Urinary bladder (tissue), 3 donors: ENCODE measurements at regions not wholly inside any gene's neighbourhood (a gene's known extent, or its start where the extent isn't known, plus 50 kb on each side); places are given as distances from the start of the nearest gene placed in this dataset.

Source experiments
- DNase-seq: peaks from one replicate; pipeline ENCODE4 v3.0.0-alpha.2; 2015; ENCODE audit errors: extremely low spot score
- H3K27ac ChIP-seq: one replicate; pipeline ENCODE4 v1.5.1; 2013; ENCODE audit warnings: low read depth, mild to moderate bottlenecking, moderate library complexity
- H3K36me3 ChIP-seq: one replicate; pipeline ENCODE4 v1.6.1; 2013; ENCODE audit warnings: mild to moderate bottlenecking, moderate library complexity; ENCODE audit not compliant: insufficient read depth
- H3K4me1 ChIP-seq: one replicate; pipeline ENCODE4 v1.6.1; 2013; ENCODE audit warnings: mild to moderate bottlenecking, moderate library complexity; ENCODE audit not compliant: insufficient read depth
- H3K4me3 ChIP-seq: one replicate; pipeline ENCODE4 v1.5.1; 2013; ENCODE audit warnings: low read depth, low read length
- WGBS: extraction: QIAGEN DNeasy Blood & Tissue Kit; methylation state at CpG from one replicate; pipeline ENCODE4 v1.1.7; 2013; 5-methylcytosine and 5-hydroxymethylcytosine counted together
- donor health status: healthy with polysubstance abuse.
- donor health status: healthy.

DNA sequence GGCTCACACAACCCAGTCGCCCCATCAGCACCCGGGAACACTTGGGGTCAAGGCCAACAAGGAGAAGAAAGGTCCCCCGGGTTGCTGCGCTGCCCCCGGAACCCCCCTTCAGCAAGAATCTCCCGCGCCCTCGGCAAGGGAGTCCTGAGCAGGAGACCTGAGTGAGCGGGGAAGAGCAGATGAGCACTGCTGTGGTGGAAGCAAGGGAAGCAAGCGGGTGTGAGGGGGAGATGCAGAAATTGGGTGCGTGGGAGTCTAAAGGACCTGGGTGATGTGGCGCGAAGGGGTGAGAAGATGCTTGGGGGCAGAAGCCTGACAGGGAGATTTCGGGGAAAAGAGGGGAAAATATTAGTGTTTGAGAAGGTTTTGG is 105.5 kb upstream of the PRB2 start:
- H3K4me3 ChIP-seq: no peak overlapping the region
- H3K27ac ChIP-seq: no peak overlapping the region
- no peaks in the 10 kb centered on the region for H3K4me1 ChIP-seq
- no peak for DNase-seq
- 13% methylated on average over 14 of the region's 14 CpGs for WGBS
- H3K36me3 ChIP-seq: no peaks in the 10 kb centered on the region

DNA sequence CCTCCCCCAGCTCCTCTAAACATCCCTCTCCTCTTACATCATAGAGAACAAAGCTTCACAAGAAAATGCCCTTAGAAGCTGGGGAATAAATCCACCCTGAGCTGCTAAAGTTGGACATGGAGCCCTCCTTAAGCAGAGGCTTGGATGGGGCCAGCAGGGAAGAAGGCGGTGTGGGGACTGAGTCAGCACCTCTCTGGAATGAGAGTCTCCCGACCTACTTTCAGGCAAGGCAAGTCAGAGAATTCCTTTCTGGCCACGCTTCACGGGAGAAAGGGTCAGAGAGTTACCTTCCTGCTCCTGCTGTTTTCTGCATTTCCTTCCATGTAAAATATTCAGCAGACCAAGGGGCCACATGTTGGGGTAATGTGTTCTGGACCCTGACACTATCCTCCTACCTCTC is 113.3 kb upstream of the PRB2 start:
- H3K36me3 ChIP-seq: no peaks in the 10 kb centered on the region
- H3K27ac ChIP-seq: no peak overlapping the region
- 51% methylated on average over 4 of the region's 4 CpGs for WGBS
- DNase-seq: no peak
- H3K4me3 ChIP-seq: no peak overlapping the region
- no peaks in the 10 kb centered on the region for H3K4me1 ChIP-seq

DNA sequence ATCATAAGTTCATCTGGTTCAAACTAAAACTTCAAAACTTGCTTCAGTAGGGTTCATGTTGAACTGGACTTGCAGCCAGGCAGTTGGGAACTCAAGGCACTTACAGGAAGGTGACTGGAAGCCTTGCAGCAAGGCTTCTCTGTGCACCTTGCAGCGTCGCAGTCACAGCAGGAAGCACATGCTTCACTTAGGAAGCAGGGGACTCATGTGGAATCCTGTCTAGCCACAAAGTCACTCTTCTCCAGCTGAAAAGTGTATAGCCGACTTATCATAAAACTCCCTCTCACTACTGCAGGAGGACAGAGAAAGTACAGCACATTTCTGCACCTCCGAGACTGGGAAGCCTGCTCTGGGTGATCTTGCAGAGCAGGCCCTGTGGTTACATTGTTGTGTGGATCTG is 114.0 kb upstream of the PRB2 start:
- Histone ChIP-seq H3K4me1 (no peaks in the 10 kb centered on the region), H3K36me3 (no peaks in the 10 kb centered on the region), H3K4me3 (no peak overlapping the region), H3K27ac (no peak overlapping the region)
- no peak for DNase-seq
- WGBS: 67% methylated on average over 4 of the region's 4 CpGs

DNA sequence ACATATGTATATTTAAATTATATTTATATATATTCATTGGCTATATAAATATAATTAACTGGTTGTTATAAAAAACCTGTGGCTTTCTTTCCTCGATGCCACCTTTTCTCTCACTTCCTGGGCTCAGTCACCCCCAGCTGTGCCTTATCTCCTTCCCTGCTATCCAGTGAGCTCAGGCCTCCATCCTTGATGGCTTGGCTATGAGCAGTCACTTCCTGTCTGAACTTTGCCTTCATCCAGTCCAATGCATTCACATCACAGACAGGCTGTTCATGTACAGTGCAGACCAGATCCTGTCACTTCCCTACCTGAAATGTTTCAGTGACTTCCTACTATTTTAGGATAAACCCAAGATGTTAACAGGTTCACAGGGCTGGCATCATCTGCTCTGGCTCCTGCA is 115.3 kb upstream of the PRB2 start:
- H3K27ac ChIP-seq: no peak overlapping the region
- 53% methylated on average over 1 of the region's 1 CpG for WGBS

DNA sequence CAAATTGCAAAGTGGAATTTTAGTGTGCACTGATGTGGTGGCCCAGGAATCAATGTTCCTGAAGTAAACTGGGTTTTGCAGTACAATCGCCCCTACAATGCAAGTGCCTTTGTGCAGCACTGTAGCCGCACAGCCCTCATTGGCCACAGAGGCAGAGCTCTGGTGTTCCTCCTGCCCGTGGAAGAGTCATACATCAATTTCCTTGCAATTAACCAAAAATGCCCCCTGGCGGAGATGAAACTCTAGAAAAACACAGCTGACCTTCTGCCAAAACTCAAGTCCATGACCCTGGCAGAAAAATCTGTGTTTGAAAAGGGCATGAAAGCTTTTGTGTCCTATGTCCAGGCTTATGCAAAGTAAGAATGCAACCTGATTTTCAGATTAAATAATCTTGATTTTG is 117.9 kb upstream of the PRB2 start:
- no peak overlapping the region for H3K4me3 ChIP-seq
- 70% methylated on average over 4 of the region's 4 CpGs for WGBS
- H3K4me1 ChIP-seq: no peaks in the 10 kb centered on the region
- no peaks in the 10 kb centered on the region for H3K36me3 ChIP-seq
- no peak for DNase-seq
- no peak overlapping the region for H3K27ac ChIP-seq

More for the DNA sequence above, 115.3 kb upstream of the PRB2 start:
- Histone ChIP-seq H3K36me3 (no peaks in the 10 kb centered on the region), H3K4me1 (no peaks in the 10 kb centered on the region), H3K4me3 (no peak overlapping the region)
- no peak for DNase-seq

DNA sequence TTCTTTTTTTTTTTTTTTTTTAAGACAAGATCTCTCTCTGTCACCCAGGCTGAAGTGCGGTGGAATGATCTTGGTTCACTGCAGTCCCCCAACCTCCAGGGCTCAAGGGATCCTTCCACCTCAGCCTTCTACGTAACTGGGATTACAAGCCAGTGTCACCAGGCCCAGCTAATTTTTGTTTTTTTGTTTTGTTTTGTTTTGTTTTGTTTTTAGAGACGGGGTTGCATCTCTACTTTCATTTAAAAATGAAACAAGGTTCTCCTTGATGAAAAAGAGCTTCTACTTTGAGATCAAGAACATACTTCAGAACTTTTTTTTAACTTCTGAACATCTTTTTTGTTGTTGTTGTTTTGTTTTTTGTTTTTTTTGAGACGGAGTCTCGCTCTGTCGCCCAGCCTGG is 121.7 kb upstream of the PRB2 start:
- DNase-seq: no peak
- H3K4me1 ChIP-seq: no peaks in the 10 kb centered on the region
- no peaks in the 10 kb centered on the region for H3K36me3 ChIP-seq
- no peak overlapping the region for H3K4me3 ChIP-seq
- H3K27ac ChIP-seq: no peak overlapping the region
- WGBS: 79% methylated on average over 6 of the region's 6 CpGs

DNA sequence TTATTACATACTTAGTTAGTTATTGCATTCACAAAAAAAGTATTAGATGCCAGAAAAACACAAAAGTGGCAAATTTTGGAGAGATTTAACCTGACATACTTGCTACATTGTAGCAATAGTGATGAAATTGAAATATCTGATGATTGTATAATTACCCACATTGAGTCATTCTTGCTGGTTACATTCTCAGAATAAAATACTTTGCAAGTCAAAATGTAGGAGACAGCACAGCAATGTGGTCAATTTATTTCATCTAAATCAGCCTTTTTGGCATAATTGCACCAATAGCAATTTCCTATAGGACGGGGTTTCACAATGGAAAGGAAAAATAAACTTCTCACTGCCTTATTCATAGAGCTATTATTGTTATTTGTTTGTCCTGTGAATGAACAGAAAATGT is 125.0 kb upstream of the ETV6 start:
- no peak for DNase-seq
- no peak overlapping the region for H3K4me3 ChIP-seq
- no peaks in the 10 kb centered on the region for H3K36me3 ChIP-seq
- no peak overlapping the region for H3K27ac ChIP-seq
- 57% methylated on average over 1 of the region's 1 CpG for WGBS
- H3K4me1 ChIP-seq: no peaks in the 10 kb centered on the region

DNA sequence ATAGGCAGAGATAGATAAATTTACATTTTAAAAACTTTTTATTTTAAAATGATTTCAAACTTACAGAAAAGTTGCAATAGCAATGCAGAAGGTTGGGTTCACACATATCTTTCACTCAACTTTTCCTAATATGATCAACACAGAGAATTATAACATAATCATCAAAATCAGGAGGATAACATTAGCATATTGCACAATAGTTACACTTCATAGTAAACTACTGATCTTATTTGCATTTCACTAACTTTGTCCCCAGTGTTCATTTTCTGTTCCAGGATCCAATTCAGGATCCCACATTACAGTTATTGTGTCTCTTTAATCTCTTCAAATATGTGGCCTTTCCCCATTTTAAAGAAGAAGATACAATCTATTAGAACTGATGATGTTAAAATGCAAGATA is 115.4 kb upstream of the ETV6 start:
- no peak for DNase-seq
- Histone ChIP-seq H3K4me3 (no peak overlapping the region), H3K4me1 (no peaks in the 10 kb centered on the region), H3K27ac (no peak overlapping the region), H3K36me3 (no peaks in the 10 kb centered on the region)

DNA sequence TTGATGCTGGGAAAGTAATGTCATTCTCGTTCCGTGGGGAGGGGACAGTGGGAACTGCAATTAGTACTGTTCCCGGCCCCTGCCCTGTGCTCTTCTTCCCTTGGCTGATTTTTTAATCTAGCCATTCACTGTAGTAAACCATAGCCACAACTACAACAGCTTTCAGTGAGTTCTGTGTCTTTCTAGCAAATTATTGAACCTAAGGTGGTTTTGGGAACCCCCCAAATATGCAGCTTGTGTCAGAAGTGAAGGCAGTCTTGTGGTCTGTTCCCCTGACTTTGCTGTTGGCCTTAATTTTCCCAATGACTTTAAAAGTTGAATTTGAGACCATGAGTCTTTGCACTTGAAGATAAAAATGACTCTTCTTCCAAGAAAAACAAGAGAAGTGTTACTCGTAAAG is 114.3 kb upstream of the ETV6 start:
- Histone ChIP-seq H3K36me3 (no peaks in the 10 kb centered on the region), H3K4me1 (no peaks in the 10 kb centered on the region), H3K4me3 (no peak overlapping the region), H3K27ac (no peak overlapping the region)
- whole genome bisulfite sequencing: 90% methylated on average over 4 of the region's 4 CpGs
- no peak for DNase-seq

DNA sequence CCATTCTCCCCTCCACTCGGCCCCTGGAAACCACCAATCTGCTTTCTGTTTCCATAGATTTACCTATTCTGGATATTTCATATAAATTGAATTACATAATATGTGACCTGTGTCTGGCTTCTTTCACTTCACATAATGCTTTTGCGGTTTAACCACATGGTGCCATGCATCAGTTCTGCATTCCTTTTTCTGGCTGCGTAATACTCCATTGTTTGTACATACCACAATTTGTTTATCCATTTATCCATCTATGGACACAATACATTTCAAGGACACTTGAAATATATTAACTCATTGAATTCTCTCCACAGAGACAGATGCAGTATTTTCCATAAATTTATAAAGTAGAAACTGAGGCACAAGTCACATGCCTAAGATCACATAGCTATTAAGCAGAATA is 110.3 kb upstream of the ETV6 start:
- DNase-seq: no peak
- Histone ChIP-seq H3K36me3 (no peaks in the 10 kb centered on the region), H3K27ac (no peak overlapping the region), H3K4me3 (no peak overlapping the region), H3K4me1 (no peaks in the 10 kb centered on the region)
- WGBS: 96% methylated on average over 3 of the region's 3 CpGs

DNA sequence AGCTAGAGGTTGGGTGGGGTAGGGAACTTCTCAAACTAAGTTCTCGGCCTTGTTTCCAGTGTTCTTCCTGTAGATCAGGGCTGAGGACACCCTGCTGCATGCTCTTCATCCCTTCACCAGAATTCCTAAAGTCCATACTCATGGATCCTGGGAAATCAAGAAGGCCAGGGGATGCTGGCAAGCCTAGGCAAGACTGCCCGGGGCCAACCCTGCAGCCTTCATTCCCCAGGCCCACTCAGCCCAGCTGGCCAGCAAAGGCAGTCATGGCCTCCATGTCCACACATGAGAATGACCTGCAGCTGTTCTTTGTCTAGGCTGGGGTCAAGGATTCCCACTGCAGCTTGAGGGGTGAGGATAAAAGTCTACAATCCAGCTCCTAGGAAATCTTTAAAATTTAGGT is 109.3 kb upstream of the ETV6 start:
- H3K4me1 ChIP-seq: no peaks in the 10 kb centered on the region
- 86% methylated on average over 2 of the region's 2 CpGs for WGBS
- H3K4me3 ChIP-seq: no peak overlapping the region
- no peak overlapping the region for H3K27ac ChIP-seq
- no peak for DNase-seq
- no peaks in the 10 kb centered on the region for H3K36me3 ChIP-seq

DNA sequence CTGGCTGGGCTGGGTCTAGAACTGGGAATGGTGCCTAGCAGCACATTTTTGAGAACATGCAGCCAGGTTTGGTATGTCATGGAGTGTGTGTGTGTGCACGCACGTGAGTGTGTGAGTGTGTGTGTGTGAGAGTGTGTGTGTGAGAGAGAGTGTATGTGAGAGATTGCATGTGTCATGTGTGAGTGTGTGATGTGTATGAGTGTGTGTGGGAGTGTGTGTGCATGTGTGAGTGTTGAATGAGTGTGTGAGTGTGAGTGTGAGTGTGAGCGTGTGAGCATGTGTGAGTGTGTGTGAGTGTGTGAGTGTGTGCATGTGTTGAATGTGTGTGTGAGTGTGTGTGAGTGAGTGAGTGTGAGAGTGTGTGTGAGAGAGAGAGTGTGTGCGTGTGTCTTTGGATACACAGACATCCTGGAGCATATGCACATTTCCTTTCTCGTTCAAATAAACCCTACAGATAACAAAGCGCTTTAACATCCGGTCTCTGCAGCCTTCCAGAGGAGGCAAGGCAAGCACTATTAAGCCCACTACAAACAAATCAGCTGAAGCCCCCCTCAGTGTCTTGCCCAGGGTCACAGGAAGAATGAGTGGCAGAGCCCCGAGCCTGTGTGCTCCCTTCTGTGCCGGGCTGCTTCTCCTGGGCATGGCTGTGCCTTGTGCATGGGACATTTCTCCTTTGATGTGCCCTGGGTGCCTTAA is 108.7 kb upstream of the ETV6 start:
- no peak overlapping the region for H3K27ac ChIP-seq
- 51% methylated on average over 9 of the region's 9 CpGs for WGBS
- H3K4me3 ChIP-seq: no peak overlapping the region
- no peak for DNase-seq
- no peaks in the 10 kb centered on the region for H3K4me1 ChIP-seq
- H3K36me3 ChIP-seq: no peaks in the 10 kb centered on the region

DNA sequence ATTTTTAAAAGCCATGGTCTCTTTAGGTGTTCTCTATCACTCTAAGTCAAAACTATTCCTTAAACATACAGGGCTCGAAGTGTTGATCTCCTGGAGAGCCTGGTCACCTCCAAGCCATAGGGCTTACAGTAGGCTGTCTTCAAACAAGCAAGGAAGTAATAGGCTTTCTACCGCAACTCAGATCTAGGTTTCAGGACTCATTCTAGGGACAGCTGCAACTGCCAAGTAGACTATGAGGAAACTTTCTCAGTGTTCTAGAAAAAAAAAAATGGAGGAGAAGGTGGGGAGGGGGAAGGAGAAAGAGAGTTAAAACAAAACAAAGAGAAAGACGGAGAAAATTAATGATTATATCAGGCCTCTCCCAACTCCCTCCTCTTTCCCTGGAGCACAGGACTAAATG is 106.9 kb upstream of the ETV6 start:
- Histone ChIP-seq H3K36me3 (no peaks in the 10 kb centered on the region), H3K27ac (no peak overlapping the region), H3K4me1 (no peaks in the 10 kb centered on the region), H3K4me3 (no peak overlapping the region)
- DNase-seq: no peak
- WGBS: 62% methylated on average over 3 of the region's 3 CpGs

DNA sequence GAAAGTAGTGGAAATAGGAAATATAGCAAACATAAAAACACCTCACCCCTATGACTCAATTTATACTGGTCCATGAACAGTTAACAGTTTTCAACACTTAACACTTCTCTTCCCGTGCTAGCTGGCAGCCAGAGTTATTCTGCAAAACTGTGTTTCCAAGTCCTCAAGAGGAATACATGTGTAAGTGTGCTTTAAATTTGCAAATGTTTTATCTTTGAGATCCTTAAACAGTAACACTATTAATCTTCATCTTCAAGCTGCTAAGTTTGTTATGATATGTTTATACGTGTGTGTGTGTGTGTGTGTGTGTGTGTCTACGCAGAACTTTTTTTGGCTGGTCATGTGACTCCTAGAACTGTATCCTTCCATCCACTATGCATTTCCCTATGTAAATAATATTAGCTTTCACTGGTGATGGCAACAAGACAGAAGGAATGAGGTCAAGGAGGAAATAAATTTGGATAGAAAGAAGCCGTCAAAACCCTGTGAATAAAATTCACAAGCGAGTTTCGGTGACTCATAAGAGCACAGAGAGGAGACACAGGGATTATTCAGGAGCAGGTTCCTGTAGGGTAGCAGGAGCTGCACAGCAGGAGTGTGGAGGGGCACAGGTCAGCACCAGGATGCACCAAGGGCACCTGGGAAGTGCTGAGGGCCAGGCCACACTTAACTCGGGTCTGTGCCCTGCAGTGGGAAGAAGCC is 105.9 kb upstream of the ETV6 start:
- H3K27ac ChIP-seq: no peak overlapping the region
- no peak for DNase-seq
- 23% methylated on average over 7 of the region's 7 CpGs for WGBS

More for the DNA sequence above, 105.9 kb upstream of the ETV6 start:
- no peaks in the 10 kb centered on the region for H3K4me1 ChIP-seq
- no peaks in the 10 kb centered on the region for H3K36me3 ChIP-seq
- H3K4me3 ChIP-seq: no peak overlapping the region
